Left lung (tissue), 4 donors: ENCODE measurements at regions not wholly inside any gene's neighbourhood (a gene's known extent, or its start where the extent isn't known, plus 50 kb on each side); places are given as distances from the start of the nearest gene placed in this dataset.

Experiments
- ATAC-seq: fragments of 200-7000 bp; cut with Tn5 transposase; one replicate; pipeline ENCODE4 v1.9.1; 2020; ENCODE audit warnings: moderate library complexity
- DNase-seq, 4 donors: peaks; one replicate each; pipeline ENCODE4 v3.0.0-alpha.2; 2013 to 2020
- H3K27ac ChIP-seq, 2 donors: fragments of 200-600 bp; sonication (generic) in 1 of 2; one replicate each; pipeline versions ENCODE4 v1.5.0 to v1.8.0; 2020 to 2021
- H3K27me3 ChIP-seq, 2 donors: fragments of 200-600 bp; sonication (generic) in 1 of 2; one replicate each; pipeline versions ENCODE4 v1.5.0 to v1.8.0; 2020 to 2021
- H3K36me3 ChIP-seq, 2 donors: fragments of 200-600 bp; sonication (generic) in 1 of 2; one replicate each; pipeline versions ENCODE4 v1.5.0 to v1.8.0; 2020 to 2021
- H3K4me1 ChIP-seq, 2 donors: fragments of 200-600 bp; one replicate each; pipeline ENCODE4 v1.8.0; 2021
- H3K4me3 ChIP-seq, 2 donors: fragments of 200-600 bp; sonication (generic) in 1 of 2; one replicate each; pipeline versions ENCODE4 v1.5.0 to v1.8.0; 2020 to 2021; ENCODE audit warnings: mild to moderate bottlenecking in 1 of 2
- H3K9me3 ChIP-seq, 2 donors: fragments of 200-600 bp; sonication (generic) in 1 of 2; one replicate each; pipeline versions ENCODE4 v1.5.0 to v1.8.0; 2020 to 2021
- CTCF ChIP-seq, 2 donors: fragments of 200-600 bp; sonication (generic) in 1 of 2; IDR thresholded peaks; one replicate each; pipeline versions ENCODE4 v1.5.0 to v1.8.0; 2021; ENCODE audit warnings: antibody characterized with exemption in 2 of 2
- intact Hi-C, 2 donors: fragments of 100-400 bp; cut with DNase I; formaldehyde crosslinking; loops; one replicate each; pipeline versions ENCODE4 v1.11.2 to v1.14.2; 2022
- donor health status: DM: no; HTN: yes; CAD: no.
- donor health status: DM: no; HTN: no; CAD: no.

GRCh38 chr11:7167976-7168740 is 79.4 kb downstream of the RBMXL2 start:
- no peak for TF ChIP-seq CTCF (IDR thresholded peaks at IDR 0.05)
- intact Hi-C loops = no loop called here
- Histone ChIP-seq H3K27me3 (no peaks in the 10 kb centered on the region), H3K4me1 (no peaks in the 10 kb centered on the region), H3K9me3 (no peaks in the 10 kb centered on the region), H3K4me3 (no peak overlapping the region), H3K36me3 (no peaks in the 10 kb centered on the region), H3K27ac (no peak overlapping the region)
- no peak for ATAC-seq
- DNase-seq = no peak

DNA sequence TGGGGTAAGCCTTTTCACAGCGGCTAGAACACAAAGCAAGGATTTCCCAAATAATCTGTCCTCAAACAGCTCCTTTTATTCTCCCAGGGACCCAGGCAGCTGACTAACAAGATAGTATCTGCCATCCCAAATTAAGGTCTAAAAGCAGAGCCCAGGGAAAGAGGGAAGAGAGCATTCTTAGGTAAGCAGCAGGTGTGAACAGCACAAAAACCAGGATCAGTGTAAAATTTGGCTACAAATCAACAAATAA is 79.9 kb downstream of the RBMXL2 start:
- Histone ChIP-seq H3K4me1 (no peaks in the 10 kb centered on the region), H3K36me3 (no peaks in the 10 kb centered on the region), H3K27me3 (no peaks in the 10 kb centered on the region), H3K9me3 (no peaks in the 10 kb centered on the region), H3K27ac (no peak overlapping the region), H3K4me3 (no peak overlapping the region)
- ATAC-seq (no peak), DNase-seq (no peak)
- intact Hi-C loops = no loop called here
- no peak for TF ChIP-seq CTCF (IDR thresholded peaks at IDR 0.05)

- Histone ChIP-seq H3K36me3 (no peaks in the 10 kb centered on the region), H3K4me1 (no peaks in the 10 kb centered on the region), H3K27ac (no peak overlapping the region), H3K9me3 (no peaks in the 10 kb centered on the region), H3K27me3 (no peaks in the 10 kb centered on the region), H3K4me3 (no peak overlapping the region)
- ATAC-seq = no peak
- intact Hi-C loops = no loop called here
- no peak for TF ChIP-seq CTCF (IDR thresholded peaks at IDR 0.05)
- no peak for DNase-seq
These were observed 81.3 kb upstream of the SYT9 start for GRCh38 chr11:7170431-7170830.

GRCh38 chr11:7175007-7175406 is 76.7 kb upstream of the SYT9 start:
- Histone ChIP-seq H3K4me3 (no peak overlapping the region), H3K4me1 (no peaks in the 10 kb centered on the region), H3K36me3 (no peaks in the 10 kb centered on the region), H3K27me3 (no peaks in the 10 kb centered on the region), H3K27ac (no peak overlapping the region), H3K9me3 (no peaks in the 10 kb centered on the region)
- intact Hi-C loops = no loop called here
- DNase-seq (no peak), ATAC-seq (no peak)
- no peak for TF ChIP-seq CTCF (IDR thresholded peaks at IDR 0.05)

GRCh38 chr11:7186190-7186589 is 65.5 kb upstream of the SYT9 start:
- TF ChIP-seq CTCF (IDR thresholded peaks at IDR 0.05) = no peak
- intact Hi-C loops = no loop called here

More at GRCh38 chr11:7186190-7186589, 65.5 kb upstream of the SYT9 start:
- Histone ChIP-seq H3K27ac (no peak overlapping the region), H3K36me3 (no peaks in the 10 kb centered on the region), H3K4me1 (no peaks in the 10 kb centered on the region), H3K4me3 (no peak overlapping the region), H3K27me3 (no peaks in the 10 kb centered on the region), H3K9me3 (peaks cover 0 to 5% of the 10 kb centered on the region in 2 donors)
- DNase-seq (no peak), ATAC-seq (no peak)
